ENCODE measurements at regions not wholly inside any gene's neighbourhood (a gene's known extent, or its start where the extent isn't known, plus 50 kb on each side); places are given as distances from the start of the nearest gene placed in this dataset.

GRCh38 chr7:18226598-18226997, 199.0 kb upstream of the PRPS1L1 start:
- TF ChIP-seq, protein P1, sequence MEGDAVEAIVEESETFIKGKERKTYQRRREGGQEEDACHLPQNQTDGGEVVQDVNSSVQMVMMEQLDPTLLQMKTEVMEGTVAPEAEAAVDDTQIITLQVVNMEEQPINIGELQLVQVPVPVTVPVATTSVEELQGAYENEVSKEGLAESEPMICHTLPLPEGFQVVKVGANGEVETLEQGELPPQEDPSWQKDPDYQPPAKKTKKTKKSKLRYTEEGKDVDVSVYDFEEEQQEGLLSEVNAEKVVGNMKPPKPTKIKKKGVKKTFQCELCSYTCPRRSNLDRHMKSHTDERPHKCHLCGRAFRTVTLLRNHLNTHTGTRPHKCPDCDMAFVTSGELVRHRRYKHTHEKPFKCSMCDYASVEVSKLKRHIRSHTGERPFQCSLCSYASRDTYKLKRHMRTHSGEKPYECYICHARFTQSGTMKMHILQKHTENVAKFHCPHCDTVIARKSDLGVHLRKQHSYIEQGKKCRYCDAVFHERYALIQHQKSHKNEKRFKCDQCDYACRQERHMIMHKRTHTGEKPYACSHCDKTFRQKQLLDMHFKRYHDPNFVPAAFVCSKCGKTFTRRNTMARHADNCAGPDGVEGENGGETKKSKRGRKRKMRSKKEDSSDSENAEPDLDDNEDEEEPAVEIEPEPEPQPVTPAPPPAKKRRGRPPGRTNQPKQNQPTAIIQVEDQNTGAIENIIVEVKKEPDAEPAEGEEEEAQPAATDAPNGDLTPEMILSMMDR (conservative IDR thresholded peaks at IDR 0.05; ENCODE audit: low read length), result no peak
- no peak for TF ChIP-seq EZH2phosphoT487 (IDR thresholded peaks at IDR 0.05; ENCODE audit: borderline replicate concordance, low read depth, low read length)
